Omental fat pad (tissue), 3 donors: ENCODE measurements at regions not wholly inside any gene's neighbourhood (a gene's known extent, or its start where the extent isn't known, plus 50 kb on each side); places are given as distances from the start of the nearest gene placed in this dataset.
"Not testable (repeated sequence)": the region's sequence is repeated elsewhere in the genome, so short reads cannot be mapped to it uniquely, and the experiment has no call there.

Experiments
- ATAC-seq: fragments of 150-250 bp; one replicate; pipeline ENCODE4 v1.9.1; 2016; ENCODE audit warnings: mild to moderate bottlenecking, moderate library complexity; ENCODE audit not compliant: low FRiP score
- DNase-seq: peaks from one replicate; pipeline ENCODE4 v3.0.0-alpha.2; 2019; ENCODE audit warnings: low spot score
- TF ChIP-seq, protein P1 (sequence below), 3 donors: fragments of 450-650 bp; IDR thresholded peaks; one replicate each; pipeline ENCODE4 v1.5.1; 2016 to 2017; ENCODE audit warnings: antibody characterized with exemption in 3 of 3, mild to moderate bottlenecking in 3 of 3, moderate library complexity in 2 of 3

DNA sequence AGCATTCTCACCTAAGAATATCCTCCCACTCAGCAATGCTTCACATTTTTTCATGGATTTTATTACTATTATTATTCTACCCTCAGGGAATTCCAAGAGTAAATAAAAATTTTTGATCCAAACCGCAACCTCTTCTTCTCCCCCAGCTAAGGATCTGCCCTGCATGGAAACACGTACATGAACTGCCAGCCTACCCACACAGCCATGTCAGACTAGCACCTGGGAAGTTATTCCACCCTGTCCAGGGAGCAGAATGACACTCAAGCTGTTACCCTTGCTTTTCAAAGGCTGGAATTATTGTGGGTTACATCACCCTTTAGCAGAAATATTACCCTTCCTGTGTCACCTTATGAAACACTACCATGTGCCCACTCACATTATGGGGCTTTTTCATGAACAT is 227.3 kb upstream of the USP15 start:
- TF ChIP-seq, protein P1, sequence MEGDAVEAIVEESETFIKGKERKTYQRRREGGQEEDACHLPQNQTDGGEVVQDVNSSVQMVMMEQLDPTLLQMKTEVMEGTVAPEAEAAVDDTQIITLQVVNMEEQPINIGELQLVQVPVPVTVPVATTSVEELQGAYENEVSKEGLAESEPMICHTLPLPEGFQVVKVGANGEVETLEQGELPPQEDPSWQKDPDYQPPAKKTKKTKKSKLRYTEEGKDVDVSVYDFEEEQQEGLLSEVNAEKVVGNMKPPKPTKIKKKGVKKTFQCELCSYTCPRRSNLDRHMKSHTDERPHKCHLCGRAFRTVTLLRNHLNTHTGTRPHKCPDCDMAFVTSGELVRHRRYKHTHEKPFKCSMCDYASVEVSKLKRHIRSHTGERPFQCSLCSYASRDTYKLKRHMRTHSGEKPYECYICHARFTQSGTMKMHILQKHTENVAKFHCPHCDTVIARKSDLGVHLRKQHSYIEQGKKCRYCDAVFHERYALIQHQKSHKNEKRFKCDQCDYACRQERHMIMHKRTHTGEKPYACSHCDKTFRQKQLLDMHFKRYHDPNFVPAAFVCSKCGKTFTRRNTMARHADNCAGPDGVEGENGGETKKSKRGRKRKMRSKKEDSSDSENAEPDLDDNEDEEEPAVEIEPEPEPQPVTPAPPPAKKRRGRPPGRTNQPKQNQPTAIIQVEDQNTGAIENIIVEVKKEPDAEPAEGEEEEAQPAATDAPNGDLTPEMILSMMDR (IDR thresholded peaks at IDR 0.05): no peak
- ATAC-seq (no peak), DNase-seq (no peak)

DNA sequence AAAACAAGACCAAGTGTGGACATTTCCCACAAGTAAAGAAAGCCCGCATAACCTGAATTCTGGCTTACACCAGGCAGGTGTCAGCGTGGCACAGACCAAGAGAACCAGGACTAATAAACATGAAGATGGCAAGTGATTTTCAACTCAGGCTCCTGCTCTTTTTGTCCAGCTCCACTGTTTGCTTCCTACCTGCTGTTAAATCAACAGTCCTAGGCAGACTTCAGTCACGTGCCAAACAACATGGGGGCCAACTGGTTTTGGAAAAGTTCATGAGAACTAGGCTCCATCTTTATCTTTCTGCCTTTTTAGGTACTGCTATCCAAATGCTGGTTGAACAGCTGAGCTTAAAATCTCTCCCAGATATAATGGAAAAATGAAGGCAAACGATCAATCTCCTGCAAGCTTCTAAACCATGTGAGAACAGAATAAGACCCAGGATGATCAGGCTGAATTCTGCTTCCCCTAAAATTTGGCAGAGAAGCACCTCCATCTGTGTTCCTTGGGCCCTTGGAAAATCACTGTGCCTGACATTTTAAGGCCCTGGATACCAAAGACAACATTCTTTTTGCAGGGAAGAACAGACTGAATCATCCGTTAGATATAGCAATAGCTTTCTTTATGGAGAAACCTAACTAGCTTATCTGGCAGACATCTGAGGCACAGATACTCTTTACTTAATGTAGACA is 215.6 kb upstream of the USP15 start:
- TF ChIP-seq, protein P1 (IDR thresholded peaks at IDR 0.05): no peak
- ATAC-seq (no peak), DNase-seq (no peak)

DNA sequence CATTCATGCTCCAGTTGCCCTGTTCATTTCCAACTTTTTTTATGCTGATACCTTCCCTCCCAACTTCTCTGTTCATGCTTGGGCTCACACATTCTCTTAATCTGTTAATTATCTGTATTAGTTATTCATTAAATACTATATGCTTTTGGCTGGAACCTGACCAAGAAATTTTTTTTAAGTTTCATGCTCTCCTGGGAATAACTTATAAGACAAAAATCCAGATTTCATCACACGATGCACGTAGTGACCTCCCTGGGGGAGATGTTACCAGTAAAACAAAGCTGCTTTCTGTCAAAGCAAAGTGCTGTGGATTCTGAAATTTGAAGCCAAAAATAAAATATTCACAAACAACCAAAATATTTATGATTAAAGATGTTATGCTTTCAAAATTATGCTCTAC is 215.0 kb upstream of the USP15 start:
- TF ChIP-seq, protein P1 (IDR thresholded peaks at IDR 0.05): no peak
- ATAC-seq (no peak), DNase-seq (no peak)

DNA sequence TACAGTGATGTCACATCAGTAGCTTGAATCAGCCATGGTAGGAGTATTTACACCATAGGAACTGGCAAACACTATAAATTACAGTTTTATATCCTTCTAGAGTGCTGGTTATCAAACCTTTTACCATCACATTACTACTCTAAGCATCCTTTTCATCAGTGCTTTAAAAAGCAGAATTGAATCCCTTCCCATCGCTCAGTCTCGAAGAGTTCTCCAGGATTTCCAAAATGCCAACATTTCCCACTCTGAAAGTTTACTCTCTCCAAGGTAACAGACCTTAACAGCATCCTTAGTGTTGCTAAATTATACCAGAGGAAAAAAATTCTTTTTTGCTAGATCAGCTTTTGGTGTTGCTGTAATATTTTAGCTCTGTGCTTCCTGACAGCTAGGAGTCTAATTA is 209.4 kb upstream of the USP15 start:
- ATAC-seq (no peak), DNase-seq (no peak)
- TF ChIP-seq, protein P1 (IDR thresholded peaks at IDR 0.05): no peak

DNA sequence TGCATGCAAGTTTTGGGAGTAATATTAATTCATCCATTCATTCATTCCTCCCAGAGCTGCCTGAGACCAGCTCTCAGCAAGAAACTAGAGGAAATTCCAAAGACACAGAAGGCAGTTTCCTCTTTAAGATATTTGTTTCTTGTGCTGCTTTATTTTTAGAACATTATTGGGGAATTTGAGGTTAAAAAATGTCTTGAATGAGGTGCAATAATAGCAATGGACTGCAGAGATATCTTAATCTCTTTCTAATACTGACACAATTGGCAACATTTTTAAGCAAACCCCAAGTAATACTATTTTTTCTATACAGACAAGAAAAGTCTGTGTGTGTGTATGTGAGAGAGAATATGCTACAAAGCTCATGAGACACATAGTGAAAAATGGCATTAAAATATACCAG is 190.2 kb upstream of the USP15 start:
- TF ChIP-seq, protein P1 (IDR thresholded peaks at IDR 0.05): no peak
- DNase-seq: no peak
- ATAC-seq: no peak

DNA sequence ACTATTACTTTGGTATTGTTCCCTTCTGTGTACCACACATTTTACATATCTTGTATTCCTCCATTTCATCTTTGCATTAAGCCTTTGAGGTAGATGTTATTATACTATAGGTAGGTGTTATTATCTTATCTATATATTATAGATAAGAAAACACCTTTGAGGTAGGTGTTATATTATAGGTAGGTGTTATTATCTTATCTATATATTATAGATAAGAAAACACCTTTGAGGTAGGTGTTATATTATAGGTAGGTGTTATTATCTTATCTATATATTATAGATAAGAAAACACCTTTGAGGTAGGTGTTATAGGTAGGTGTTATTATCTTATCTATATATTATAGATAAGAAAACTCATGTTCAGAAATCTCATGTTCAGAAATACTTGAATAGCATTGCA is 187.0 kb upstream of the USP15 start:
- not testable (repeated sequence) for ATAC-seq, DNase-seq

DNA sequence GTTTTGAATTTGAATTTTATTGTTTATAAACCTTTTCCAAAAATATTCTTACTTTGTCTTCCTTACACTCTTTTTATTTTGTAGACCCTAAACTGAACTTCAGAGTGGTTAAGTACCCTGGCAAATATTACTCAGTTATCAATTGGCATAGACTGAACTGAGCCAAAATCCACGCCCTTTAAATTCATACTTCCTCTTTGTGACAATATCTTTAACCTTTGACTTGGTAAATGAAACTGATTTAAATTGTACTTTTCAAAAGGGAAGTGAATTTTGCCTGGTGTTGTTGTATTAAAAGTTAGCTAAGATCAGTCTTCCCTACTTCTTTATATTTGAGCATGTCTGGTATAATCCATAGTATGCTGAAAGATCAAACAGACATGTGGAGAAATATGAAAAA is 184.3 kb upstream of the USP15 start:
- DNase-seq (no peak), ATAC-seq (no peak)
- TF ChIP-seq, protein P1 (IDR thresholded peaks at IDR 0.05): no peak
